ENCODE measurements at regions not wholly inside any gene's neighbourhood (a gene's known extent, or its start where the extent isn't known, plus 50 kb on each side); places are given as distances from the start of the nearest gene placed in this dataset.

GRCh38 chr6:140440223-140440835 is 1065.9 kb upstream of the CITED2 start:
- no peak overlapping the region for H3K4me3 ChIP-seq (ENCODE audit: low read depth, low read length)
- no peaks in the 10 kb centered on the region for H3K36me3 ChIP-seq (ENCODE audit: control insufficient read depth, insufficient read depth, low read length)
- H3K9me3 ChIP-seq (ENCODE audit: control insufficient read depth, insufficient read depth, low read length) = no peaks in the 10 kb centered on the region
- no peak overlapping the region for H3K27ac ChIP-seq (ENCODE audit: low read depth, low read length)
- H3K27me3 ChIP-seq (ENCODE audit: control insufficient read depth, insufficient read depth, low read length) = no peaks in the 10 kb centered on the region
- WGBS (ENCODE audit: insufficient coverage) = no CpG with 5 or more reads among the region's 2 CpGs
- DNase-seq (ENCODE audit: low read depth in 4 of 6, low spot score in 6 of 6) = peak in 1 of 6 donors; percentile 2
- H3K4me1 ChIP-seq (ENCODE audit: control insufficient read depth, insufficient read depth, low read length) = no peaks in the 10 kb centered on the region

GRCh38 chr6:140438346-140438735 is 1063.9 kb upstream of the CITED2 start:
- WGBS (ENCODE audit: insufficient coverage) = no CpG with 5 or more reads among the region's 2 CpGs
- no peaks in the 10 kb centered on the region for H3K9me3 ChIP-seq (ENCODE audit: control insufficient read depth, insufficient read depth, low read length)
- no peaks in the 10 kb centered on the region for H3K27me3 ChIP-seq (ENCODE audit: control insufficient read depth, insufficient read depth, low read length)
- no peak for DNase-seq (ENCODE audit: low read depth in 4 of 6, low spot score in 6 of 6)
- H3K4me1 ChIP-seq (ENCODE audit: control insufficient read depth, insufficient read depth, low read length) = no peaks in the 10 kb centered on the region
- no peak overlapping the region for H3K27ac ChIP-seq (ENCODE audit: low read depth, low read length)
- no peak overlapping the region for H3K4me3 ChIP-seq (ENCODE audit: low read depth, low read length)
- no peaks in the 10 kb centered on the region for H3K36me3 ChIP-seq (ENCODE audit: control insufficient read depth, insufficient read depth, low read length)

- 83% methylated on average over 1 of the region's 5 CpGs for WGBS (ENCODE audit: insufficient coverage)
- Histone ChIP-seq H3K4me3 (ENCODE audit: low read depth, low read length) (no peak overlapping the region), H3K4me1 (ENCODE audit: control insufficient read depth, insufficient read depth, low read length) (no peaks in the 10 kb centered on the region), H3K36me3 (ENCODE audit: control insufficient read depth, insufficient read depth, low read length) (no peaks in the 10 kb centered on the region), H3K27ac (ENCODE audit: low read depth, low read length) (no peak overlapping the region), H3K27me3 (ENCODE audit: control insufficient read depth, insufficient read depth, low read length) (no peaks in the 10 kb centered on the region), H3K9me3 (ENCODE audit: control insufficient read depth, insufficient read depth, low read length) (no peaks in the 10 kb centered on the region)
- DNase-seq (ENCODE audit: low read depth in 4 of 6, low spot score in 6 of 6) = no peak
Measured at GRCh38 chr6:140437619-140438345, 1063.3 kb upstream of the CITED2 start.

- WGBS (ENCODE audit: insufficient coverage) = no CpG with 5 or more reads among the region's 2 CpGs
Measured at GRCh38 chr6:140436023-140436811, 1061.8 kb upstream of the CITED2 start.

GRCh38 chr6:140434761-140435160 is 1060.3 kb upstream of the CITED2 start:
- Histone ChIP-seq H3K27ac (ENCODE audit: low read depth, low read length) (no peak overlapping the region), H3K4me1 (ENCODE audit: control insufficient read depth, insufficient read depth, low read length) (no peaks in the 10 kb centered on the region), H3K4me3 (ENCODE audit: low read depth, low read length) (no peak overlapping the region), H3K36me3 (ENCODE audit: control insufficient read depth, insufficient read depth, low read length) (no peaks in the 10 kb centered on the region), H3K9me3 (ENCODE audit: control insufficient read depth, insufficient read depth, low read length) (no peaks in the 10 kb centered on the region), H3K27me3 (ENCODE audit: control insufficient read depth, insufficient read depth, low read length) (no peaks in the 10 kb centered on the region)
- no peak for DNase-seq (ENCODE audit: low read depth in 4 of 6, low spot score in 6 of 6)

More at GRCh38 chr6:140436023-140436811, 1061.8 kb upstream of the CITED2 start:
- Histone ChIP-seq H3K27me3 (ENCODE audit: control insufficient read depth, insufficient read depth, low read length) (no peaks in the 10 kb centered on the region), H3K4me1 (ENCODE audit: control insufficient read depth, insufficient read depth, low read length) (no peaks in the 10 kb centered on the region), H3K9me3 (ENCODE audit: control insufficient read depth, insufficient read depth, low read length) (no peaks in the 10 kb centered on the region), H3K4me3 (ENCODE audit: low read depth, low read length) (no peak overlapping the region), H3K36me3 (ENCODE audit: control insufficient read depth, insufficient read depth, low read length) (no peaks in the 10 kb centered on the region), H3K27ac (ENCODE audit: low read depth, low read length) (no peak overlapping the region)
- DNase-seq (ENCODE audit: low read depth in 4 of 6, low spot score in 6 of 6) = no peak

- Histone ChIP-seq H3K36me3 (ENCODE audit: control insufficient read depth, insufficient read depth, low read length) (no peaks in the 10 kb centered on the region), H3K27me3 (ENCODE audit: control insufficient read depth, insufficient read depth, low read length) (no peaks in the 10 kb centered on the region), H3K27ac (ENCODE audit: low read depth, low read length) (no peak overlapping the region), H3K4me1 (ENCODE audit: control insufficient read depth, insufficient read depth, low read length) (no peaks in the 10 kb centered on the region), H3K9me3 (ENCODE audit: control insufficient read depth, insufficient read depth, low read length) (no peaks in the 10 kb centered on the region), H3K4me3 (ENCODE audit: low read depth, low read length) (no peak overlapping the region)
- no peak for DNase-seq (ENCODE audit: low read depth in 4 of 6, low spot score in 6 of 6)
- 100% methylated on average over 2 of the region's 4 CpGs for WGBS (ENCODE audit: insufficient coverage)
Measured at GRCh38 chr6:140433072-140433471, 1058.6 kb upstream of the CITED2 start.

GRCh38 chr6:140427842-140428241 is 1053.4 kb upstream of the CITED2 start:
- no peaks in the 10 kb centered on the region for H3K4me1 ChIP-seq (ENCODE audit: control insufficient read depth, insufficient read depth, low read length)
- no peaks in the 10 kb centered on the region for H3K9me3 ChIP-seq (ENCODE audit: control insufficient read depth, insufficient read depth, low read length)
- no peaks in the 10 kb centered on the region for H3K27me3 ChIP-seq (ENCODE audit: control insufficient read depth, insufficient read depth, low read length)
- H3K4me3 ChIP-seq (ENCODE audit: low read depth, low read length) = no peak overlapping the region
- WGBS (ENCODE audit: insufficient coverage) = 89% methylated on average over 1 of the region's 2 CpGs
- DNase-seq (ENCODE audit: low read depth in 4 of 6, low spot score in 6 of 6) = no peak
- H3K36me3 ChIP-seq (ENCODE audit: control insufficient read depth, insufficient read depth, low read length) = no peaks in the 10 kb centered on the region
- H3K27ac ChIP-seq (ENCODE audit: low read depth, low read length) = no peak overlapping the region

- H3K4me3 ChIP-seq (ENCODE audit: low read depth, low read length) = no peak overlapping the region
- no peak overlapping the region for H3K27ac ChIP-seq (ENCODE audit: low read depth, low read length)
- H3K4me1 ChIP-seq (ENCODE audit: control insufficient read depth, insufficient read depth, low read length) = peaks cover 4% of the 10 kb centered on the region
- H3K9me3 ChIP-seq (ENCODE audit: control insufficient read depth, insufficient read depth, low read length) = peaks cover 3% of the 10 kb centered on the region
- DNase-seq (ENCODE audit: low read depth in 4 of 6, low spot score in 6 of 6) = peak in 2 of 6 donors; percentile 32 to 71
- H3K36me3 ChIP-seq (ENCODE audit: control insufficient read depth, insufficient read depth, low read length) = no peaks in the 10 kb centered on the region
- no CpG with 5 or more reads among the region's 9 CpGs for WGBS (ENCODE audit: insufficient coverage)
- H3K27me3 ChIP-seq (ENCODE audit: control insufficient read depth, insufficient read depth, low read length) = no peaks in the 10 kb centered on the region
Measured at GRCh38 chr6:140414966-140415620, 1040.6 kb upstream of the CITED2 start.

GRCh38 chr6:140403020-140403419 is 1028.6 kb upstream of the CITED2 start:
- H3K4me3 ChIP-seq (ENCODE audit: low read depth, low read length) = no peak overlapping the region
- H3K27ac ChIP-seq (ENCODE audit: low read depth, low read length) = no peak overlapping the region
- no peaks in the 10 kb centered on the region for H3K4me1 ChIP-seq (ENCODE audit: control insufficient read depth, insufficient read depth, low read length)
- H3K9me3 ChIP-seq (ENCODE audit: control insufficient read depth, insufficient read depth, low read length) = peaks cover 2% of the 10 kb centered on the region
- H3K36me3 ChIP-seq (ENCODE audit: control insufficient read depth, insufficient read depth, low read length) = no peaks in the 10 kb centered on the region
- no peaks in the 10 kb centered on the region for H3K27me3 ChIP-seq (ENCODE audit: control insufficient read depth, insufficient read depth, low read length)
- no peak for DNase-seq (ENCODE audit: low read depth in 4 of 6, low spot score in 6 of 6)
